ENCODE measurements at regions not wholly inside any gene's neighbourhood (a gene's known extent, or its start where the extent isn't known, plus 50 kb on each side); places are given as distances from the start of the nearest gene placed in this dataset.
A peak's percentile ranks its signal among the peaks of the same experiment; 100 is the strongest.

- no peaks in the 10 kb centered on the region for H3K4me1 ChIP-seq
- TF ChIP-seq CTCF (IDR thresholded peaks at IDR 0.05), result no peak
- TF ChIP-seq POLR2A (IDR thresholded peaks at IDR 0.05), result no peak
- peak; percentile 40 to 60 (median 56) for ATAC-seq
- intact Hi-C loops (cut with DNase I), result no loop called here
- H3K9me3 ChIP-seq, result no peaks in the 10 kb centered on the region
- WGBS (ENCODE audit: insufficient coverage, low coverage, low lambda C conversion rate, missing lambda C conversion rate), result 44% methylated on average over 3 of the region's 6 CpGs
- no peak overlapping the region for H3K27ac ChIP-seq
- H3K27me3 ChIP-seq, result no peaks in the 10 kb centered on the region
- no peaks in the 10 kb centered on the region for H3K36me3 ChIP-seq
- no peak for DNase-seq
- H3K4me3 ChIP-seq, result no peak overlapping the region
Observed at GRCh38 chr17:62899361-62899760, 66.7 kb upstream of the TANC2 start.

GRCh38 chr17:62898239-62898864 is 67.7 kb upstream of the TANC2 start:
- DNase-seq, result no peak
- H3K4me3 ChIP-seq, result no peak overlapping the region
- no peaks in the 10 kb centered on the region for H3K27me3 ChIP-seq
- intact Hi-C loops (cut with DNase I), result no loop called here
- H3K4me1 ChIP-seq, result no peaks in the 10 kb centered on the region
- WGBS (ENCODE audit: insufficient coverage, low coverage, low lambda C conversion rate, missing lambda C conversion rate), result 36% methylated on average over 10 of the region's 13 CpGs
- no peaks in the 10 kb centered on the region for H3K9me3 ChIP-seq
- ATAC-seq, result no peak
- TF ChIP-seq CTCF (IDR thresholded peaks at IDR 0.05) (no peak), POLR2A (IDR thresholded peaks at IDR 0.05) (no peak)
- H3K27ac ChIP-seq, result no peak overlapping the region
- H3K36me3 ChIP-seq, result no peaks in the 10 kb centered on the region

GRCh38 chr17:62897706-62898105 is 68.3 kb upstream of the TANC2 start:
- Histone ChIP-seq H3K36me3 (no peaks in the 10 kb centered on the region), H3K27me3 (no peaks in the 10 kb centered on the region), H3K4me3 (no peak overlapping the region), H3K9me3 (no peaks in the 10 kb centered on the region), H3K4me1 (no peaks in the 10 kb centered on the region), H3K27ac (no peak overlapping the region)
- DNase-seq, result no peak
- intact Hi-C loops (cut with DNase I), result no loop called here
- 26% methylated on average over 2 of the region's 2 CpGs for WGBS (ENCODE audit: insufficient coverage, low coverage, low lambda C conversion rate, missing lambda C conversion rate)
- ATAC-seq, result no peak
- no peak for TF ChIP-seq CTCF (IDR thresholded peaks at IDR 0.05)
- TF ChIP-seq POLR2A (IDR thresholded peaks at IDR 0.05), result no peak

- WGBS (ENCODE audit: insufficient coverage, low coverage, low lambda C conversion rate, missing lambda C conversion rate), result 50% methylated on average over 8 of the region's 11 CpGs
- no peaks in the 10 kb centered on the region for H3K4me1 ChIP-seq
- no peak for DNase-seq
- ATAC-seq, result peak; percentile 38 to 59 (median 46)
- H3K27ac ChIP-seq, result peak overlapping the region in 1 of 3 donors; percentile 12
- H3K27me3 ChIP-seq, result no peaks in the 10 kb centered on the region
- no peak overlapping the region for H3K4me3 ChIP-seq
- TF ChIP-seq CTCF (IDR thresholded peaks at IDR 0.05) (no peak), POLR2A (IDR thresholded peaks at IDR 0.05) (peak; percentile 13)
- intact Hi-C loops (cut with DNase I), result no loop called here
- H3K9me3 ChIP-seq, result no peaks in the 10 kb centered on the region
- H3K36me3 ChIP-seq, result no peaks in the 10 kb centered on the region
Observed at GRCh38 chr17:62895320-62896301, 70.4 kb upstream of the TANC2 start.
